ENCODE measurements at regions not wholly inside any gene's neighbourhood (a gene's known extent, or its start where the extent isn't known, plus 50 kb on each side); places are given as distances from the start of the nearest gene placed in this dataset.

GRCh38 chr6:27748661-27749060 is 163.5 kb downstream of the OR2B2 start:
- TF ChIP-seq CTCF (IDR thresholded peaks at IDR 0.05) = no peak
- no peak for TF ChIP-seq POLR2A (IDR thresholded peaks at IDR 0.05)

Measured in adrenal gland (tissue), 5 donors.